ENCODE measurements at regions not wholly inside any gene's neighbourhood (a gene's known extent, or its start where the extent isn't known, plus 50 kb on each side); places are given as distances from the start of the nearest gene placed in this dataset.
"Not testable (repeated sequence)": the region's sequence is repeated elsewhere in the genome, so short reads cannot be mapped to it uniquely, and the experiment has no call there.

- not testable (repeated sequence) for TF ChIP-seq POLR2A (IDR thresholded peaks at IDR 0.05; ENCODE audit: low read length); GATA1 (IDR thresholded peaks at IDR 0.05; ENCODE audit: low read depth, low read length)
Measured at GRCh38 chr6:74255007-74255406, 559.0 kb downstream of the CD109 start.

Measured in erythroblast (primary cell).